GM18951 (cell line): ENCODE measurements at regions not wholly inside any gene's neighbourhood (a gene's known extent, or its start where the extent isn't known, plus 50 kb on each side); places are given as distances from the start of the nearest gene placed in this dataset.

Source experiments
- POLR2A ChIP-seq: IDR thresholded peaks from 4 replicates; pipeline ENCODE4 v1.6.1; 2011; ENCODE audit warnings: mild to moderate bottlenecking; ENCODE audit not compliant: insufficient read length, insufficient read depth; ENCODE audit errors: extremely low read depth
- in situ Hi-C: fragments of 300-500 bp; cut with MboI; formaldehyde crosslinking; loops from one replicate; pipeline ENCODE4 v1.12.0; 2022; ENCODE audit warnings: low sequenced_read_pairs, mixed read lengths, inconsistent platforms; ENCODE audit not compliant: unreplicated experiment

DNA sequence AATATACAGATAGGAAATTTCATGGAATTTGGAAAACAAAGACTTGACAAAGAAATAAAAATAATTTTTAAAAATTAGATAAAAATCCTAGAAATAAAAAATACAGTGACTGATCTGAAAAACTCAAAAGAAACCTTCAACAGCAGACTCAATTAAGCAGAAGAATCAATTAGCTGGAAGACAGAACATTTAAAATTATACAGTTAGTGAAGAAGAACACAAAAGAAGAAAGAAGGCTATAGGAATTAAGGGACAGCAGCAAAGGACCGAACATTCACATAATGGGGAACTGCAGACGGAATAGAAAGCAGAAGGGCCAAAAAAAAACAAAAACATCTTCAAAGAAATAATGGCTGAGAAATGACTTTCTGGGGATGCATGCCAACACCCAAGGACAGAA, 314.5 kb downstream of the CRPPA start:
- in situ Hi-C loops, result no loop called here
- no peak for TF ChIP-seq POLR2A

DNA sequence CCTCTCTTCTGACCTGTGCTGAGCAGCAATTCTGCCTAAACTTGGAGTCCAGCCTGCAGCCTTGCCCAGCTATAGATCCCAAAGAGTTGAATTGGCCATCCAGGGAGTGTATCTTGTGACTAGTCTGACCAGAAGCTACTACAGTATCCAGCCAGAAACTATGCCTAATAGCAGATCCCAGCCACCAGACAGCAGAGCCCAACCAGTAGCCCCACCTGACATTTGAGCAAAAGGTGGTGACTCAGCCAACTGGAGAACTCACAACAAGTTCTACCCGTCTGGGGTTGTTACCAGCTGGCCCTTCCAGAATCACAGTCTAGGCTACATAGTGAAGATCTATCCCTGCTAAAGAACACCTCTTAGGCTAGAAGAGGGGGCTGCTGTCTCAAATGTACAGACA, 315.0 kb downstream of the CRPPA start:
- in situ Hi-C loops, result no loop called here
- no peak for TF ChIP-seq POLR2A

DNA sequence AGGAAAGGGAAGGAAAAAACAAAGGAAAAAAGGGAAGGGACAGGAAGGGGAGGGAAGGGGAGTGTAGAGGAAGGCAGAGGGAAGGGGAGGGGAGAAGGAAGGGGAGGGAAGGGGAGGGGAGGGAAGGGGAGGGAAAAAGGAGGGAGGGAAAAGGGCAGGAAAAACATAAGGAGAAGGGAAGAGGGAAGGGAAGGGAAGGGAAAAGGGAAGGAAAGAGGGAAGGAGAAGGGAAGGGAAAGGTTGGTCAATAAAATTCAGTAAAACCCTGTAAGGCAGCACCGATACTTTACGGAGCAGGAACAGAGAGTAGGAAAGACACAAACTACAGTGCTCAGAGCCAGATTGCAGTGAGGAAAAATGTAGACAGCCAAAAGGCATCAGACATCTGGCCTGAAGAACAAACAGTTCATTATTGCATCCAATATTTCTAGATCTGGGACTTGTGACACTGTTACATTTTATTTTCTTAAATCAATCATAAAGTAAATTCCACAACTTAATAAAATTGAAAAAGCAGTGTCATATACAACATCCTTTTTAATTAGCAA, 322.0 kb downstream of the CRPPA start:
- no peak for TF ChIP-seq POLR2A
- in situ Hi-C loops, result loop anchor here (25.0 kb wide), 1 partner anchor 787 kb away; no protein-coding TSS in a partner anchor

DNA sequence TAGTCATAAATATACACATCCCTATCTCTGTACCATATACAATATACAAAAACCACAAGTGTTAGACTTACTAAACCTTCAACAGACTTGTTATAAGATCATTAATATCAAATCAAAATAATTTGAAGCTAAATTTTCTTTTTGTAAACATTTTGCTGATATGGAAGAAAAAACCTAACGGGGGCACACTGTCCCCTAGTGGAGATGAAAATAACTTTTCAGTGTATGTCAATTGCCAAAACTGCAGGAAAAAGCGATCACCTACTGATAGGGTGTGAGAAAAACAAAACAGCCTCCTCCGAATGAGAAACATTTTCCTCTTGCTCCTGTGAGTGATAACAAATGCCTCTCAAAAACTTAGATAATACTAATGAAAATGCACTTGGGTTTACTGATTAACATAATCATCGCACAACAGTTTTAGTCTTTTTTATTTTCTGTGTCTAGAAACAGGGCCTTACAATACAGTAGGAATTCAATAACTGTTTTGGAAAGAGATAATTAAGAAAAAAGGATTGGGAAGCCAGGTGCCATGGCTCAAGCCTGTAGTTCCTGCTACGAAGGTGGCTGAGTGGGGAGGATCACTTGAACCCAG, 322.7 kb downstream of the CRPPA start:
- in situ Hi-C loops, result loop anchor here (25.0 kb wide), 1 partner anchor 786 kb away; no protein-coding TSS in a partner anchor
- no peak for TF ChIP-seq POLR2A

DNA sequence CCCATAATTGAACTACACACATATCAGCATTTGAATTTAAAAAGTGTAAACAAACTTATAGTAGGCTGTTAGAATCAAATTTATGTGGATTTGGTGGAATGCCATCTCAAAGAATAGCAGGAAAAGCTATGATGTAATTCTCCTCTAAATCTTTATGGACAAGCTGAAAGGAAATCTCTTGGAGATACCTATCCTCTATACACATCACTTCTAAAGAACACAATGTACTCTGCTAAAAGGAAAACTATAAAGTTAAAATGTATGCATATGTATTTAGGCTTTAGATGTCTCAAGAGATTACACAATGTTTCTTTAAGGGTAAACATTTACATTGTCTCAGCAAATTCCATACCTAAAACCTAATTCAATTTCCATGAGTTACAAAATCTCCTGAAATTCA, 323.3 kb downstream of the CRPPA start:
- TF ChIP-seq POLR2A, result no peak
- in situ Hi-C loops, result loop anchor here (25.0 kb wide), 1 partner anchor 786 kb away; no protein-coding TSS in a partner anchor

DNA sequence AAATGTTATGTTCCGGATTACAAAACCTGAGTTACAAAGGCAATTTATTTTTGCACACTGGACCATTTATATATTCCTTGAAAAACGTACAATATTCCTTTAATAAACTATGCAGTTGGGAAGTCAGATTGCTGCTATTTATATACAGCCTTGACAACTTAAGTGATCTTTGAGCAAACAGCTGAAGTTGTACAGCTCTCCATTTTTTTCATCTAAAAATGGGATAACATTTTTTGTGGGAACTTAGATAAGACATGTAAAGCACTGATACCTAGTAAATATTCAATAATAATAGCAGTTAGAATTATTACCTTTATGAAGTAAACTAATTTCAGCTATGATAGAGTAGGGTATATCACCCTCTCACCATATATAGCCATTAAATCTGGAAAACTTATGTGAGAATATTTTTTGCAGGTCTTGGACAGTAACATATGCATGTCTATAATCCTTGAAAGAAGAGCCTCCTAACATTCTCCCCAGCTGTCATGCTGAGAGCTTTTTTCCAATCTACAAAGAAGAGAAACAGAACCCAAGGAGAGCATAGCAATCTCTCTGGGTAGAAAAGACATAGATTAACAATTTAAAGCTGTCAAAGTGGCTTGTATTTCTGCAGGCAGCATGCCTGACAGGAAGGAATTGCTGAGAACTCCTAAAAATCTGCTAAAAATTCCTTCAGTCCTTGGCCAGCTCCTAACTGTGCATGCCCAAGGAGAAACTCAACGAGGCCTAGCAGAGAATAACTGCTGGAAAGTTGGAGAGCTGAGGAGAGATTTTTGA, 326.0 kb downstream of the CRPPA start:
- in situ Hi-C loops, result loop anchor here (25.0 kb wide), 1 partner anchor 783 kb away; no protein-coding TSS in a partner anchor
- no peak for TF ChIP-seq POLR2A

DNA sequence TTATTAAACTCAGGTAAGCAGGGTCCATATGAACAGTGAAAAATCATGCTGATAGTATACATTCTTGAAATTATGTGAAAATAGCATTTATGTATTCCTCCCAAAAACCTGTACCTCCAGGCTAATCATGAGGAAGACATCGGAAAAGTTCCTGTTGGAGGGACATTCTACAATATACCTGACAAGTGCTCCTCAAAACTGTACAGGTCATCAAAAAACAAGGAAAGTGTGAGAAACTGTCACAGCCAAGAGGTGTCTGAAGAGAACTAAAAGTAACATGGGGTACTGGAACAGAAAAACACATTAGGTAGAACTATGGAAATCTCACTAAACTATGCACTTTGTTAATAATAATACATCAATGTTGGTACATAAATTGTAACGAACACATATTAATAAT, 326.7 kb downstream of the CRPPA start:
- no peak for TF ChIP-seq POLR2A
- in situ Hi-C loops, result loop anchor here (25.0 kb wide), 1 partner anchor 782 kb away; no protein-coding TSS in a partner anchor

DNA sequence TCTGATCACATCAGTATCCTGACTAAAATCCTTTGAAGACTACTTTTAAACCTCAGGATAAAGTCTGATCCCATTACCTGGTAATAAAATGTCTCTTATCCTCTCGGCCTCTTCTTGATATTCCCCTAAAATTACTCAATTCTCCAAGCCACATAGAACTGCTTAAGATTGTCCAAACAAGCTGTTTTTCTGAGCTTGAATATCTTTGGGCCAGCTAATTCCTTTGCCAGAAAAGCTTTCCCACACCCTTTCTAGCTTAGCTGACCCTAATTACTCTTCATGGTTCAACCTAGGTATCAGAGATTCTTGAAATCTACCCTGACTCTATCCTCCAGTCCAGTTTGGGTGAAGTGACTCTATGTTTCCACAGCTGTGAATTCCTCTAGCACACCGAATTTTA, 328.6 kb downstream of the CRPPA start:
- in situ Hi-C loops, result loop anchor here (25.0 kb wide), 1 partner anchor 780 kb away; no protein-coding TSS in a partner anchor
- TF ChIP-seq POLR2A, result no peak

DNA sequence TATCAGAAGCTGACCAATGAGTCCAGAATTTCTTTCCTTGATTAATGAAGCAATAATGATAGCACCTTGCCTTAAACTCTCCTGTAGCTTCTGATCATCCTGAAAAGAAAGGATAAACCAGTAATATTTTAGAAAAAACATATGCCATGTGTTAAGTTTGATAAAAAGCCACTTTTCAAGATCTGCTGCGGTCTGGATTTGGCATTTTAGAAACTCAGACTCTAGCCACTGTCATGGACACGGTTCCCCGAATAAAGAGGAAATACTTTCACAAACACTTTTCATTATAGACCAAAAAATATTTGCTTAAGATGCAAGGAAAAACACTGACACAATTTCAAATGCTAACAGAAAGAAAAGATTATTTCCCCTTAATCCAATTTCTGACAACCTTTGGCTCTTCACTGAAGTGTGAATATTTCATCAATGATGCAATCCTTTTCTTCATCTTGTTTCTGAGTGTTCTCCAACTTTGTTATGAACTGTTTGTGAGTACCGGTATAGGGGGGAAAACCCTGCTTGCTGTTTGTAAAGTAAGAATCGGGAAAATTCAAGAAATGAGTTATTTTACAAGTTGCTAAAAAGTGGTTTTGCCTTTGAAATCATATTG, 329.5 kb downstream of the CRPPA start:
- TF ChIP-seq POLR2A, result no peak
- in situ Hi-C loops, result loop anchor here (25.0 kb wide), 1 partner anchor 780 kb away; no protein-coding TSS in a partner anchor

DNA sequence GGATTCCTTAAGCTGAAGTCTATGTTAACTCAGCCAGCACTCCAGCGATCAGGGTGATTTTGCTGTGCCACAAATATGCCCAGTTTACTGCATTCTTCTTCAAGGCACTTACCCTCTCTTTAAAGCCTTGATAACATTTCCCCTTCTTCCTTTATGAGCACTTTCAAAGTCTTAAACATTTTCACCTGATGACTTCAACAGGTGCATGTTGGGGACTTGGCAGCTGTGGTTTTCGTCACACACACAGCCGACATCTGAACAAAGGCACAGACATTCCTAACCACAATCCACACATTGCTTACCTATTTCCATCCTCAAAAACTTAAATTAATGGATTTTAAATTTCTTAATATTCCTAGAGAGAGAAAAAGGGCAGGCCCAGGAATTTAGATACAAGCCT, 331.5 kb downstream of the CRPPA start:
- no peak for TF ChIP-seq POLR2A
- in situ Hi-C loops, result loop anchor here (25.0 kb wide), 1 partner anchor 778 kb away; no protein-coding TSS in a partner anchor

DNA sequence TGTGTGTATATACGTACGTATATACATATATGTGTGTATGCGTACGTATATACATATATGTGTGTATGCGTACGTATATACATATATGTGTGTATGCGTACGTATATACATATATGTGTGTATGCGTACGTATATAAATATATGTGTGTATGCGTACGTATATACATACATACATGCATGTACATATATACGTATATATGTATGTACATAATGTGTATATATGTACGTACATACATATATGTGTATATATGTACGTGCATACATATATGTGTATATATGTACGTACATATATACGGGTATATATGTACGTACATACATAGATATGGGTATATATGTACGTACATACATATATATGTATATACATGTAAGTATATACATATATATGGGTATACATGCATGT, 332.1 kb downstream of the CRPPA start:
- in situ Hi-C loops, result loop anchor here (25.0 kb wide), 1 partner anchor 777 kb away; no protein-coding TSS in a partner anchor
- no peak for TF ChIP-seq POLR2A

DNA sequence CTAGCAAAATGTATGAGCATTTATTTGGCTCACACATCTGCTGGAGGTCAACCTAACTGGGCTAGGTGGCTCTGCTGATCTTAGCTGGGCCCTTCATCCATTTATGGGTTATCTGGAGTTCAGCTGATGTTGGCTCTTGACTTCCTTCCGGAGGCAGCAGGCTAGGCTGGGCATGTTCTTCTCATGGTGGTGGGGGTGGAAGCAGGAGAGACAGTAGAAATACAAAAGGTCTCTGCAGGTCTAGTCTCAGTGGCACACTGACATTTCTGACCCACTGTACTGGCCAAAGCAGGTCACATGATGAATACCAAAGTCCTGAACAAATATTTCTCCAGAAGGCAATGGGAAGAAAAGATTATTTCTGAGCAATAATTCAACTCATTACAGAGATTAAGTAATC, 334.6 kb downstream of the CRPPA start:
- in situ Hi-C loops, result loop anchor here (25.0 kb wide), 1 partner anchor 774 kb away; no protein-coding TSS in a partner anchor
- no peak for TF ChIP-seq POLR2A

DNA sequence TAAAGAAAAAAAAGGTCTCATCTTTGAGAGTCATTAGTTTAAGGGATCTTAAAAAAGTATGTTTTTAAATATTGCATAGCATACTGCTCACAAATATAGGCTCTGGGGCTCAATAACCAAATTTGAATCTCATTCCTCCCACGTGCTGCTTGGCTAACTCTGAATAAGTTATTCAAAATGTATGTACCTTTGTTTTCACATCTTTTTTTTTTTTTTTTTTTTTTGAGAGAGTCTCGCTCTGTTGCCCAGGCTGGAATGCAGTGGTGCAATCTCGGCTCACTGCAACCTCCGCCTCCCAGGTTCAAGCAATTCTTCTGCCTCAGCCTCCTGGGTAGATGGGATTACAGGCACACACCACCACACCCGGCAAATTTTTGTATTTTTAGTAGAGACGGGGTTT, 335.6 kb downstream of the CRPPA start:
- in situ Hi-C loops, result loop anchor here (25.0 kb wide), 1 partner anchor 773 kb away; no protein-coding TSS in a partner anchor
